ENCODE measurements at regions not wholly inside any gene's neighbourhood (a gene's known extent, or its start where the extent isn't known, plus 50 kb on each side); places are given as distances from the start of the nearest gene placed in this dataset.
"Not testable (repeated sequence)": the region's sequence is repeated elsewhere in the genome, so short reads cannot be mapped to it uniquely, and the experiment has no call there.

GRCh38 chr14:89088530-89088929, 264.1 kb downstream of the TTC8 start:
- Histone ChIP-seq H3K9ac (ENCODE audit: low read depth, low read length) (no peak overlapping the region), H3K9me3 (ENCODE audit: control insufficient read depth, insufficient read depth, low read length) (no peaks in the 10 kb centered on the region; the same call in 1 of the 2 replicates), H3K36me3 (ENCODE audit: insufficient read depth, low read length) (no peaks in the 10 kb centered on the region), H3K4me1 (ENCODE audit: insufficient read depth, low read length) (no peaks in the 10 kb centered on the region)

GRCh38 chr14:89089330-89089729, 264.9 kb downstream of the TTC8 start:
- Histone ChIP-seq H3K4me1 (ENCODE audit: insufficient read depth, low read length) (no peaks in the 10 kb centered on the region), H3K9ac (ENCODE audit: low read depth, low read length) (no peak overlapping the region), H3K9me3 (ENCODE audit: control insufficient read depth, insufficient read depth, low read length) (no peaks in the 10 kb centered on the region; the same call in 1 of the 2 replicates), H3K36me3 (ENCODE audit: insufficient read depth, low read length) (no peaks in the 10 kb centered on the region)

DNA sequence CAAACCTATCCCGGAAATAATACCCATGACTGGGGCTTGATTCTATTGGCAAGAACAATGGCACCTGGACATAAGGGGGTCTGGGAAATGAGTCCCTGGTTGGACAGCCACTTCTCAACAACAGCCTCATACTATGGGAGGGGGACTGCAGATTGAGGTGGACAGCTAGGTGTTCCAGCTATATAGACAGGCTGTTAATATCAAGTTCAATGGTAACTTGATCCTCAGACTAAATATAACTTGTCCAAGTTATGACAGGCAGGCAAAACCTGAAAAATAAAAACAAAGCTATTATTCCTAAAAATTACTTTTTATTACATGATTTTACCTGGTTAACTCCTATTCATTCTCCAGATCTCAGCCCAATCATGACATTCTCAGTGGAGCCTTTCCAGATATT, 267.3 kb downstream of the TTC8 start:
- Histone ChIP-seq H3K9ac (ENCODE audit: low read depth, low read length) (no peak overlapping the region), H3K36me3 (ENCODE audit: insufficient read depth, low read length) (no peaks in the 10 kb centered on the region), H3K9me3 (ENCODE audit: control insufficient read depth, insufficient read depth, low read length) (no peaks in the 10 kb centered on the region), H3K4me1 (ENCODE audit: insufficient read depth, low read length) (no peaks in the 10 kb centered on the region)

DNA sequence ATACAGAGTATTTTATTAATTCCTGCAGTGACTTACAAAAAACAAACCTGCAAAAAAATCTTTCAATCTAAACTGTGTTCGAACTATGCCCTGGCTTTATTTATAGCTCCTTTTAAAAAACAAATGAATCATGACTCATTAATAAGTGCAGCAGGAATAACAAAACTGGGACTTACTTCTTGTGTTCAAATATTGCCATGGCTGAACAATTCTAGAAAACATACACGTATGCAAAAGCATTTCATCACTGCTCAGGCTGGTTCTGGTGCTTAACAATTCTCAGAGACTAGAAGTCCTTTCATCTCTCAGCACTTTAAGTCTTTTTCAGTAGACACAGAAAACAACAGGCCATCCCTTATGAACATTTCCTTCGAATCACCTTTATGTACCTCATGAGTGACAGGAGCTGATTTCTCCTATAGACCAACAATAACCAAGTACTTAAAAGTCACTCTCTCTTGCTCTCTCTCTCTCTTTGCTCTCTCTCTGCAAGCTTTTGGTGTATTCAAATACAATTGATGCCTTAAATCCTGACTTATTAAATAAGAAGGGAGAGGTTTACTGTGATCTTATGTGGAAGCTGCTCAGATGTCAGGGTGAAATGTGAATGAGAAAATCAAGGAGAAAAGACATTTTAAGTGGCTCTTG, 268.8 kb downstream of the TTC8 start:
- H3K36me3 ChIP-seq (ENCODE audit: insufficient read depth, low read length) = no peaks in the 10 kb centered on the region
- H3K4me1 ChIP-seq (ENCODE audit: insufficient read depth, low read length) = no peaks in the 10 kb centered on the region
- no peaks in the 10 kb centered on the region for H3K9me3 ChIP-seq (ENCODE audit: control insufficient read depth, insufficient read depth, low read length)
- H3K9ac ChIP-seq (ENCODE audit: low read depth, low read length) = no peak overlapping the region

DNA sequence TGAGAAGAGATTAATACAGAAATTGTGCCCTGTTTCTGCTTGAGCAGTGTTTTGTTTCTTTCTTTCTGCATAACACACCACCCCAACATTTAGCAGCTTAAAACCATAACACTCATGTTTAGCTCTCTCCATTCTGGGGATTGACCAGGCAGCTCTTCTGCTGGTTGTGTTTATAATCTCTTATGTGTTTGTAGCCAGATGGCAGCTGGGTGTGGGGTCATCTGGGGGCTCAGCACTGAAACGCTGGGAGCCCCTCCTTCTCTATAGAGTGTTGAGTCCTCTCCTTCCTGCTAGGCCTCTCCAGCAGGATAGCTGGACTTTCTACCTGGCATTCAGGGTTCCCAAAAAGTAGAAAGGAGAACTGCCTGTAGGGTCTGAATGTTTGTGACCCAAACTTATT, 270.6 kb downstream of the TTC8 start:
- Histone ChIP-seq H3K9ac (ENCODE audit: low read depth, low read length) (no peak overlapping the region), H3K9me3 (ENCODE audit: control insufficient read depth, insufficient read depth, low read length) (no peaks in the 10 kb centered on the region), H3K36me3 (ENCODE audit: insufficient read depth, low read length) (no peaks in the 10 kb centered on the region), H3K4me1 (ENCODE audit: insufficient read depth, low read length) (no peaks in the 10 kb centered on the region)

DNA sequence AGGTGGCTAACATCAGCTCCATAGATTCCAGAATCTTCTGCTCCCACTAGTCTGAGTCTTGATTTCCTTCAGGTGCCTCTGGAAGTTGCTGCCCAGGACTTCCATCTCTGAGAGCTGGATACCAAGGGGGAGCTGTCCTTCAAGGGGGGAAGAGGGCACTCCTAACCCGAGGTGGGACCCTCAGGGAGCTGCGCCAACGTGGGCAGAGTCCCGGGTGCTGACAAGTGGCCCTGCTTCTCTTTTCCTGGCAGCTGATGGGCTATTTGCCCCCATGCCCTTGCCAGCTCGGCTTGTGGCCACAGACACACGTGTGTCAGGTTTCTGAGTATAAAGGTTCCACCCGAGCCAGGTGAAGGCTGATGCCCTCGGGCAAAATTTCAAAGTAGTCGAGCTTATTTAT, 272.5 kb downstream of the TTC8 start:
- Histone ChIP-seq H3K36me3 (ENCODE audit: insufficient read depth, low read length) (no peaks in the 10 kb centered on the region), H3K4me1 (ENCODE audit: insufficient read depth, low read length) (no peaks in the 10 kb centered on the region), H3K9me3 (ENCODE audit: control insufficient read depth, insufficient read depth, low read length) (no peaks in the 10 kb centered on the region), H3K9ac (ENCODE audit: low read depth, low read length) (no peak overlapping the region)

GRCh38 chr14:89098254-89098653, 273.8 kb downstream of the TTC8 start:
- H3K4me1 ChIP-seq (ENCODE audit: insufficient read depth, low read length) = no peaks in the 10 kb centered on the region

DNA sequence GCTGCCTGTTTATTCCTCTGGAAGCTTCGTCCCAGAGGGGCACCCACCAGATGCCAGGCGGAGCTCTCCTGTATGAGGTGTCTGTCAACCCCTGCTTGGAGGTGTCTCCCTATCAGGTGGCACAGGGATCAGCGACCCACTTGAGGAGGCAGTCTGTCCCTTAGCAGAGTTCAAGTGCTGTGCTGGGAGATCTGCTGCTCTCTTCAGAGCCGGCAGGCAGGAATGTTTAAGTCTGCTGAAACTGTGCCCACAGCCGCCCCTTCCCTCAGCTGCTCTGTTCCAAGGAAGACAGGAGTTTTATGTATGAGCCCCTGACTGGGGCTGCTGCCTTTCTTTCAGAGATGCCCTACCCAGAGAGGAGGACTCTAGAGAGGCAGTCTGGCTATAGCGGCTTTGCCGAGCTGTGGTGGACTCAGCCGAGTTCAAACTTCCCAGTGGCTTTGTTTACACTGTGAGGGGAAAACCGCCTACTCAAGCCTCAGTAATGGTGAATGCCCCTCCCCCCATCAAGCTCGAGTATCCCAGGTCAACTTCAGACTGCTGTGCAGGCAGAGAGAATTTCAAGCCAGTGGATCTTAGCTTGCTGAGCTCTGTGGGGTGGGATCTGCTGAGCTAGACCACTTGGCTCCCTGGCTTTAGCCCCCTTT, 279.8 kb downstream of the TTC8 start:
- H3K4me1 ChIP-seq (ENCODE audit: insufficient read depth, low read length); H3K9me3 ChIP-seq (ENCODE audit: control insufficient read depth, insufficient read depth, low read length); H3K9ac ChIP-seq (ENCODE audit: low read depth, low read length); H3K36me3 ChIP-seq (ENCODE audit: insufficient read depth, low read length): not testable (repeated sequence)

More at GRCh38 chr14:89098254-89098653, 273.8 kb downstream of the TTC8 start:
- Histone ChIP-seq H3K9ac (ENCODE audit: low read depth, low read length) (no peak overlapping the region), H3K36me3 (ENCODE audit: insufficient read depth, low read length) (no peaks in the 10 kb centered on the region), H3K9me3 (ENCODE audit: control insufficient read depth, insufficient read depth, low read length) (no peaks in the 10 kb centered on the region)

DNA sequence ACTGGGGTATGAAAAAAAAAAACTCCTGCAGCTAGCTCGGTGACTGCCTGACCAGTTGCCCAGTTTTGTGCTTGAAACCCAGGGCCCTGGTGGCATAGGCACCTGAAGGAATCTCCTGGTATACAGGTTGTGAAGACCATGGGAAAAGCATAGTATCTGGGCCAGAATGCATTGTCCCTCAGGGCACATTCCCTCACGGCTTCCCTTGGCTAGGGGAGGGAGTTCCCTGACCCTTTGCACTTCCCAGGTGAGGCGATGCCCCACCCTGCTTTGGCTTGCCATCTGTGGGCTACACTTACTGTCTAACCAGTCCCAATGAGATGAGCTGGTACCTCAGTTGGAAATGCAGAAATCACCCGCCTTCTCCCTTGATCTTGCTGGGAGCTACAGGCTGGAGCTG, 280.4 kb downstream of the TTC8 start:
- H3K9me3 ChIP-seq (ENCODE audit: control insufficient read depth, insufficient read depth, low read length); H3K9ac ChIP-seq (ENCODE audit: low read depth, low read length); H3K4me1 ChIP-seq (ENCODE audit: insufficient read depth, low read length); H3K36me3 ChIP-seq (ENCODE audit: insufficient read depth, low read length): not testable (repeated sequence)

Data from ES-I3 (cell line).